MV-4-11 (cell line): ENCODE measurements at regions not wholly inside any gene's neighbourhood (a gene's known extent, or its start where the extent isn't known, plus 50 kb on each side); places are given as distances from the start of the nearest gene placed in this dataset.

Experiments
- DNase-seq: peaks from one replicate; lab custom pipeline; 2025; lab: John Stamatoyannopoulos, UW

- DNase-seq, result no peak
Measured at GRCh38 chr20:19000078-19000477, 186.5 kb downstream of the SCP2D1 start.

- DNase-seq, result no peak
Measured at GRCh38 chr20:19001177-19001576, 187.6 kb downstream of the SCP2D1 start.

GRCh38 chr20:19003366-19004336 lies 190.1 kb downstream of the SCP2D1 start:
- DNase-seq, result no peak

GRCh38 chr20:19004975-19005374 lies 191.4 kb downstream of the SCP2D1 start:
- no peak for DNase-seq

GRCh38 chr20:19008497-19008896 lies 194.9 kb downstream of the SCP2D1 start:
- DNase-seq, result peak; percentile 67

- DNase-seq, result peak; percentile 78
Measured at GRCh38 chr20:19009081-19009688, 195.6 kb downstream of the SCP2D1 start.

GRCh38 chr20:19012676-19013075 lies 199.1 kb downstream of the SCP2D1 start:
- DNase-seq, result peak; percentile 94

GRCh38 chr20:19013907-19014306 lies 198.5 kb upstream of the SLC24A3 start:
- DNase-seq, result no peak

- peak; percentile 92 for DNase-seq
Measured at GRCh38 chr20:19015351-19016139, 196.9 kb upstream of the SLC24A3 start.

GRCh38 chr20:19016140-19016497 lies 196.3 kb upstream of the SLC24A3 start:
- no peak for DNase-seq

GRCh38 chr20:19017104-19017690 lies 195.2 kb upstream of the SLC24A3 start:
- peak; percentile 78 for DNase-seq

GRCh38 chr20:19018881-19019280 lies 193.6 kb upstream of the SLC24A3 start:
- no peak for DNase-seq

- DNase-seq, result no peak
Measured at GRCh38 chr20:19019734-19020364, 192.6 kb upstream of the SLC24A3 start.

- no peak for DNase-seq
Measured at GRCh38 chr20:19021406-19022117, 190.9 kb upstream of the SLC24A3 start.

GRCh38 chr20:19022118-19022575 lies 190.3 kb upstream of the SLC24A3 start:
- no peak for DNase-seq

- DNase-seq, result no peak
Measured at GRCh38 chr20:19022791-19023448, 189.5 kb upstream of the SLC24A3 start.

- no peak for DNase-seq
Measured at GRCh38 chr20:19024296-19025035, 188.0 kb upstream of the SLC24A3 start.

- DNase-seq, result no peak
Measured at GRCh38 chr20:19025430-19026120, 186.9 kb upstream of the SLC24A3 start.
